ENCODE measurements at regions not wholly inside any gene's neighbourhood (a gene's known extent, or its start where the extent isn't known, plus 50 kb on each side); places are given as distances from the start of the nearest gene placed in this dataset.

DNA sequence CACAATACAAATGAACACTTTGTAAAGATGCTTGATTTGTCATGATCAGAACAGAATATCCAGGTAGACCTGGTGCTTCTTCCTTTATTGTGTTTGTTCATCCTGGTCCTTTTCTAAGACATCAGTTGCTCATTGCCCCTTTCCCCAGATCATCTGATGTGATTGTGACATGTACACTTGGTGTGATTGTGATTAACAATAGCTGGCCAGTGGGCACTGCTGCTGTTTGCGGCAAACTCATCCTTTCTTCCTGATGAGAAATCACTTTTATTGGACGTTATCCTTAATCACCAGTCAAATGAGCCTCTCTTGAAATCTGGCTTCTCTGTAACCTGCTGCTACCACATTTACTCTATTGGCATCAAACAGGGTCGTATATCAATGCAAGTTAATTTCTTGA is 135.1 kb downstream of the PCDH7 start:
- TF ChIP-seq POLR2A (IDR thresholded peaks at IDR 0.05; ENCODE audit: low read length), result no peak
- TF ChIP-seq, protein P1, sequence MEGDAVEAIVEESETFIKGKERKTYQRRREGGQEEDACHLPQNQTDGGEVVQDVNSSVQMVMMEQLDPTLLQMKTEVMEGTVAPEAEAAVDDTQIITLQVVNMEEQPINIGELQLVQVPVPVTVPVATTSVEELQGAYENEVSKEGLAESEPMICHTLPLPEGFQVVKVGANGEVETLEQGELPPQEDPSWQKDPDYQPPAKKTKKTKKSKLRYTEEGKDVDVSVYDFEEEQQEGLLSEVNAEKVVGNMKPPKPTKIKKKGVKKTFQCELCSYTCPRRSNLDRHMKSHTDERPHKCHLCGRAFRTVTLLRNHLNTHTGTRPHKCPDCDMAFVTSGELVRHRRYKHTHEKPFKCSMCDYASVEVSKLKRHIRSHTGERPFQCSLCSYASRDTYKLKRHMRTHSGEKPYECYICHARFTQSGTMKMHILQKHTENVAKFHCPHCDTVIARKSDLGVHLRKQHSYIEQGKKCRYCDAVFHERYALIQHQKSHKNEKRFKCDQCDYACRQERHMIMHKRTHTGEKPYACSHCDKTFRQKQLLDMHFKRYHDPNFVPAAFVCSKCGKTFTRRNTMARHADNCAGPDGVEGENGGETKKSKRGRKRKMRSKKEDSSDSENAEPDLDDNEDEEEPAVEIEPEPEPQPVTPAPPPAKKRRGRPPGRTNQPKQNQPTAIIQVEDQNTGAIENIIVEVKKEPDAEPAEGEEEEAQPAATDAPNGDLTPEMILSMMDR (IDR thresholded peaks at IDR 0.05), result no peak
- TF ChIP-seq MAFK (IDR thresholded peaks at IDR 0.05; ENCODE audit: partially characterized antibody), result no peak
- no peak for TF ChIP-seq SREBF2 (IDR thresholded peaks at IDR 0.05)
- TF ChIP-seq, protein P2, sequence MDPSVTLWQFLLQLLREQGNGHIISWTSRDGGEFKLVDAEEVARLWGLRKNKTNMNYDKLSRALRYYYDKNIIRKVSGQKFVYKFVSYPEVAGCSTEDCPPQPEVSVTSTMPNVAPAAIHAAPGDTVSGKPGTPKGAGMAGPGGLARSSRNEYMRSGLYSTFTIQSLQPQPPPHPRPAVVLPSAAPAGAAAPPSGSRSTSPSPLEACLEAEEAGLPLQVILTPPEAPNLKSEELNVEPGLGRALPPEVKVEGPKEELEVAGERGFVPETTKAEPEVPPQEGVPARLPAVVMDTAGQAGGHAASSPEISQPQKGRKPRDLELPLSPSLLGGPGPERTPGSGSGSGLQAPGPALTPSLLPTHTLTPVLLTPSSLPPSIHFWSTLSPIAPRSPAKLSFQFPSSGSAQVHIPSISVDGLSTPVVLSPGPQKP (IDR thresholded peaks at IDR 0.05; ENCODE audit: low read depth, low read length), result no peak
- no peak for TF ChIP-seq HOXA7 (CRISPR knock-in tag; IDR thresholded peaks at IDR 0.05)
- TF ChIP-seq CEBPB (IDR thresholded peaks at IDR 0.05), result no peak
- no peak for TF ChIP-seq REST (IDR thresholded peaks at IDR 0.05)
- TF ChIP-seq CHD2 (IDR thresholded peaks at IDR 0.05; ENCODE audit: low read length, partially characterized antibody), result no peak
- no peak for TF ChIP-seq RAD21 (conservative IDR thresholded peaks at IDR 0.05 in 1 of 2, IDR thresholded peaks at IDR 0.05 in 1 of 2)
- no peak for TF ChIP-seq CBX8 (IDR thresholded peaks at IDR 0.05)
